ENCODE measurements at regions not wholly inside any gene's neighbourhood (a gene's known extent, or its start where the extent isn't known, plus 50 kb on each side); places are given as distances from the start of the nearest gene placed in this dataset.

DNA sequence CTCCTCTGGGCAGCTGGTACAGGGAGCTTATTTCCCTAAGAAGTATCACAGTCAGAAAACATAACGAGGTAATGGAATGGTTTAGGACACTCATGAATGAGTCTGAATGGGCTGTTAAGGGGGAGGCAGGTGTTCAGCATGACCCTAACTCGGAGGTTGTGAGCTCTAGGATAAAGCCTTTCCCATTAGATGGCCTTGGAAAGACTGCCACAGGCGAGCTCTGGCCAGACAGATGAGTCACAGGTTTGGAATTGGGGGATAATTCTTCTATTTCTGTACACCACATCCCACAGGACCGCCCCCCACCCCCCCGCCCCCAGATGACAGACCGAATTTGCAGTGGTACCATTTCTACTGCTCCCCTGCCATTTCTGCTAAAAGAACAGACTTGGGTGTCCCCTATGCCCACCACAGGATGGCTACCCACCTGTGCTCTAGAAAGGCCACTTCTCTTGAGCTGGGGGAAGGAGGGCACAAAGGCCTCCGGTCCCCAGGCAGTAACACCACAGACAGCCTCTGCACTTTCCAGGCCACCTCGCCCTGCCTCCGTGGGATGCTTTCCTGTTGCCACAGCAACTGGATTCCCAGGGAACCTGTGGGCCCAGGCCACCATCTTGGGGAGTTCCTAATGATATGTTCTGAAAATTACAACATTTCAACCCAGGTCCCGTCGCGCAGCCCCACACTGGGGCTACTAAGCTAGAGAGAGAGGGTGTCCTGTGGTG, 76.7 kb downstream of the TRIM29 start:
- TF ChIP-seq POLR2A (IDR thresholded peaks at IDR 0.05) (no peak), CTCF (IDR thresholded peaks at IDR 0.05) (no peak)
